T-helper 2 cell treated with Interferon-gamma antibody and Interleukin-4, amounts not matched to agents 100 ng/mL and 5 ng/mL, for 36 hours (primary cell): ENCODE measurements at regions not wholly inside any gene's neighbourhood (a gene's known extent, or its start where the extent isn't known, plus 50 kb on each side); places are given as distances from the start of the nearest gene placed in this dataset.
"Not testable (repeated sequence)": the region's sequence is repeated elsewhere in the genome, so short reads cannot be mapped to it uniquely, and the experiment has no call there.

ENCODE experiments used
- intact Hi-C: fragments of 100-400 bp; cut with micrococcal nuclease; formaldehyde crosslinking; loops from one replicate; pipeline ENCODE4 v1.15.1; 2023

DNA sequence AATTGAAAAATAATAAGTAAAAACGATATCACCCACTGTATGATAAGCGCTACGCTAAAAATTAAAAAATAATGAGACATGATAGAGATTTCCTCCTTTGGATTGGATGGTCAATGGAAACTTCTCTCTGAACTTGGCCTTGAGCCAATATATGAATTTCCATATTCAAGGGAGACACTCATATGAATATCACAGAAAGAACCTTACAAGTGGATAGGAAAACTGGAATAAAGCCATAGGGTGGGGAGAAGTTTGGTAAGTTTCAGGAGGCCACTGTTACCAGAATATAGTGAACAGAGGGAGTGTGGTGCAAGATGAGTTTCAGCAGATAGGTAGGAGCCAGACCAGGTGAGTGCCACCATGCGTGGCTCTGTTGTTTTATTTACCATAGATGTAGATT lies 147.2 kb downstream of the SEM1 start:
- intact Hi-C loops: no loop called here

DNA sequence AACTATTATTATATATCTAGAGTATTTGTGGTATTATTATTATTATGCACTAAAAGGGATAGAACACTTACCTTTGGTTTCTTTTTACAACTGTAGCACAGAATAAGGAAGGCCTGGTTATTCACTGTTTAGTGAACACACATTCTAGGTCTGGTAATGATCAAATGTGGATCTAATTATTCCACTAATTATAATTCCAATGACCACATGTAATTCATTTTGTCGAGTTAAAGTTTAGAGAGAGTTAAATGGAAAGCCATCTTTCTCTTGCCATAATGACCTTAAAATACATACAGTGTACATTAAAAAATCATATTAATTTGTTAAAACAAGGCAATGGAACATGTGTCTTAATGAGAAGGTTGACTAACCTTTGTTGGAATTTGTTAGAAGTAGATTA lies 147.8 kb downstream of the SEM1 start:
- intact Hi-C loops: no loop called here

DNA sequence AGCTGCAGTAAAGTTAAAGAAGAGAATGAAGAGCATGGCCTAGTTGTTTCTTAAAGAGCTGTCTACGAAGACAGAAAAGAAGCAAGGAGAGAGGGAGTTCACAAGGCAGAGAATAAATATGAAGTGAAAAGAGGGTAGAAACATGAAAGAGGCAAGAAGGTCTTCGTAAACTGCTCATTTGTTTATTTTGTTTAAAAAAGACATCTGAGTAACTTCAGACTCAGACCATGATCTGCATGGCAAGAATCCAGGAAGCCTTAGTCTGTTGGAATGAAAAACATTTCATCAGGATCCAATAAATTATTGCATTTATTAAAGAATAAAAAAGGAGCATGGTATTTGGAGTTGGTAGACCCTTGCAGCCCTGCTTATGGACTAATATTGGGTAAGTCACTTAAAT lies 151.1 kb downstream of the SEM1 start:
- intact Hi-C loops: no loop called here

DNA sequence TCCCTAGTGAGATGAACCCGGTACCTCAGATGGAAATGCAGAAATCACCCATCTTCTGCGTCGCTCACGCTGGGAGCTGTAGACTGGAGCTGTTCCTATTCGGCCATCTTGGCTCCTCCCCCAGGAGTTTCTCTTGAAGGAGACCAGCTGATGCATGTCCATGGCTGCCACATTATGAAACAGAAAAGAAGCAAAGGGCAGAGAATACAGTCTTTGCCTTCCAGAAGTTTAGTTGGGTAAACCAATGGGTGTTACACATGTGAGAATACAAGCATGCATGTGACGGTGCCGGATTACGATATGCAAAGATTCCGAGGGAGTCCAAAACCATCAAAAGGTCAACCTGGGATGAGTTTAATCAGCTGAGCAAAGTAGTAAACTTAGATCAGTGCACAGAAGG lies 151.6 kb downstream of the SEM1 start:
- intact Hi-C loops: no loop called here

DNA sequence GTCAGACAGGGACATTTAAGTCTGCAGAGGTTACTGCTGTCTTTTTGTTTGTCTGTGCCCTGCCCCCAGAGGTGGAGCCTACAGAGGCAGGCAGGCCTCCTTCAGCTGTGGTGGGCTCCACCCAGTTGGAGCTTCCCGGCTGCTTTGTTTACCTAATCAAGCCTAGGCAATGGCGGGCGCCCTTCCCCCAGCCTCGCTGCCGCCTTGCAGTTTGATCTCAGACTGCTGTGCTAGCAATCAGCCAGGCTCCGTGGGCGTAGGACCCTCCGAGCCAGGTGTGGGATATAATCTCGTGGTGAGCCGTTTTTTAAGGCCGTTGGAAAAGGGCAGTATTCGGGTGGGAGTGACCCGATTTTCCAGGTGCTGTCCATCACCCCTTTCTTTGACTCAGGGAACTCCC lies 152.0 kb downstream of the SEM1 start:
- intact Hi-C loops: not testable (repeated sequence)

DNA sequence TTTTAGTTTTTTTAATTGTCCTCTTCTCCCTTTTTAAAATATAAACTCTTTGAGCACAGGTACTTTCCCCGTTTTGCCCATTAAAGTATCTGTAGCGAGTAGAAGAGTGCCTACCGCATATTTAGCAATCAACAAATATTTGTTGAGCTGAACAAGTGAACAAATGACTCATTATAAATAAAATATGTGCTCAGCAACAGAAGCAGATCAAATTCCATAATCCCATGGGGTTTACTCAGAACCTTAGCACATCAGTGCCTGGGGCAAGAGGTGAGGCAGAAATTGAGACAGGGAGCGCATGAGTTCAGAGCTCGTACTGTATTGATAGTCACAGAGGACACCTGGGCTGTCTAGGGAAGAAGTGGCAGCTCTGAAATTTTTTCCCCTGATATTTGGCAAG lies 161.0 kb downstream of the SEM1 start:
- intact Hi-C loops: no loop called here

DNA sequence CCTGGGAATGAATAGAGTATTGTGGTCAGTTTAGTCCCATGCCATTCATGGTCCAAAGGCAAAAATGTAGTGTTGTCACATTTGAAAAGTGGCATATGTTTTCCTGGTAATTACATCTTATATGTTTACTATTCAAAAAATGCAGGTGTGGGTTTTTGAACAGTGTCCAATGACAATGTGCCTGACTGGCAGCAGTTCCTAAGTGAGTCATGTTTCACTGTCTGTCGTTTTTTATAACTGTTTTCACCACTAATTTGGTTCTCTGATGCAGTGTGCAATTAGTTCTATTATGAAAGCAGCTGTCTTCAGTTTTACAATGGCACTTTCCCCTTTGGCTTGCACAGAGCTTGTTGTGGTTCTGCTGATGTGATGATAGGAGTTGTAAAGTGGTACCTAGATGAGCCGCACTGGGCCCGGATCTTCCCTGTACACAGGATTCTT lies 162.3 kb downstream of the SEM1 start:
- intact Hi-C loops: no loop called here

DNA sequence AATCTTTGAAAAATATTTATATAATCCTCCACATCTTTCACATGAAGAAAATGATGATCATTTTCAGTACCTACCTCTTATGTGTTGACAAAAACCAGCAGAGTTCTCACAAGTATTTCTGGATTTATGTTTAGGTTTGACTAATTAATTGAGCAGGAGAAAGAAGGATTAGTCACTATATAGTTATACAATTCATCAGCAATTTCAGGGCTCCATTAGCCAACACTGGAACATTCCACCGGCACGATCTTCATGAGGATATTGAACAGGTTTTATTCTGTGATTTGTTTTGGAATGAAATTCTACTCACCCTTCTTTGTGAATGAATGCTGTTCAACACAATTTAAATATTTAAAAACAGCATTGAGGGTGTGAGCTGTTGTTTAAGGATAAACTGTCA lies 163.2 kb downstream of the SEM1 start:
- intact Hi-C loops: no loop called here

DNA sequence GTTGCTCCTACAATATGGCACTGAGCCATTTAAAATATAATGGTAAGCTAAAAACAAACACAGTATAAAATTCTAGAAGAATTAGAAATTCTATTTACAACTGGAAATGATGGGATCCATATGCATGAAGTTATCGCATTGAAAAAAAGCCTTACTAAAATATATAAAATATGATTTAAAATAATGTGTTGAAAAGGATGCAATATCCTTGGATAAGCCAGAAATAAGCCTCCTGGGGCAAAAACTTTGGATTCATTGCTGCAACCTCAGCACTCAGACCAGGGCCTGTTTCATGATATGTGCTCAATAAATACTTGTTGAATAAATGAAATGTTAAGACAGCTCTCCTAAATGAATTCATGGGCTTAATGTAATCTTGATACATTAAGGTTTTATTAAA lies 170.2 kb downstream of the SEM1 start:
- intact Hi-C loops: no loop called here

DNA sequence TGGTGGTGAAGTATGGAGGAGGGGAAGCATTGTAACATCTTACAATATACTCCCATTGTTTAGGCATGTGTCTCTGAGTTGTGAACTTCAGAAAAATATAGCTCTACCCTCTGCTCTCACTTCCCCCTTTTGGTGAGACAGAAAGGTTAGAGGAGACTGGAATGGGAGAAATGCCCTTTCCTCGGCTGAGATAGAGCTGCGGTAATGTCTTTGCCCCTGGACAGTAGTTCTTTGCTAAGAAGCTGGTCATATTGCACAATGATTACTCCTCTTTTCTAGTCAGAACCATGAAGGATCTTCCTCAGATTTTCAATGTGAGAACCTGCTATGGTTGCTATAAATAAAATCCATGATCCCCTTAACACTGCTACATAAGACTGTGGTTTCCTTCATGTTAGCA lies 171.0 kb downstream of the SEM1 start:
- intact Hi-C loops: no loop called here

DNA sequence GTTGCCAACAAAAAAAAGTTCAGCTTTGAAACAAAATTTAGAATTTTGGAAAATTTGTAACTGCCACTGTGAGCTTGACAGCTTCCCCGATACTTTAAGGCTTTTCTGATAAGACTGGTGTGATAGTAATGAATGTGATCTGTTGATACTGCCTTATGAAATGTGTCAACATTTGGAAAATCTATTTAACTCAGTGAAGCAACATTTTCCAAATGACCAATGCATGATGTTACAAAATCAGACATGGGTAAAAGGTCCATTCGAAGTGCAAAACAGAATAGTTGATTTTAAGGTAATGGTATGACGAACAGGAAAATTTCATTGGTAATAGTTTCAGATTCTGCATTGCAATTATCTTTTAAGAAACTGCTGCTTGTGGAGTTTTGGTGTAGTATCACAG lies 175.4 kb downstream of the SEM1 start:
- intact Hi-C loops: no loop called here

DNA sequence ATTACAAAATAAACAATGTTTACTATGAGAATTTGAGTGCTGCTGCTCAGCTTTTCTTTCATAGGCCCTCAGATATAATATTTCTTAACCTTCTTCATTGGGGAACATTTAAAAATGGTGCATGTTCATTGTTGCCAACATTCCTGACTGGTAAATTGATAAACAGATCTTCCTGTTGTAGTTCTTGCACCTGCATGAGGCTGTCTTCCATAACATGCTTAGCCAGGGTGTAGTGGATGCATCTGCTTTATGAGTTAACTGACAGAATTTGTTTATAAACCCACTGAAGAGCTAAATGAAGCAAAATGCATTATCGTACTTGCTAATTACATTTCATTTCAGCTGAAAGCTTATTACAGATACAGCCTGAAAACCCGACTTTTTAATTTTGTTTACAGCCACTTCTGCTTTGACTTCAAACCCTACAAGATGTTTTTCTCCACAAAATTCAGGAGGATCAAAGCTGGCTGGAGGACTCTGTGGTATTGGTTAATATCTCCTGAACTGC lies 177.2 kb downstream of the SEM1 start:
- intact Hi-C loops: no loop called here

DNA sequence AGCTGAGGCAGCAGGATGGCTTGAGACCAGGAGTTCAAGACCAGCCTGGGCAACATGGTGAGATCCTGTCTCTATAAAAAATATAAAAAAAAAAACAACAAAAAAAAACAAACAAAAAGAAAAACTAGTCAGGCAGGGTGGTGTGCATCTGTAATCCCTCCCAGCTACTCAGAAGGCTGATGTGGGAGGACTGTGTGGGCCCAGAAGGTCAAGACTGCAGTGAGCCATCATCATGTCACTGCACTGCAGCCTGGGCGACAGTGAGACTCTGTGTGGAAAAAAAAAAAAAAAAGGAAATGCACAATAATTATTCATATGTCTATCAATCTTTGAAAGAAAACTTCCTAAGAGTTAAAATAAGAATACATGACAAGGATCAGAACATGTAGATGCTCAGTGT lies 178.3 kb downstream of the SEM1 start:
- intact Hi-C loops: no loop called here

DNA sequence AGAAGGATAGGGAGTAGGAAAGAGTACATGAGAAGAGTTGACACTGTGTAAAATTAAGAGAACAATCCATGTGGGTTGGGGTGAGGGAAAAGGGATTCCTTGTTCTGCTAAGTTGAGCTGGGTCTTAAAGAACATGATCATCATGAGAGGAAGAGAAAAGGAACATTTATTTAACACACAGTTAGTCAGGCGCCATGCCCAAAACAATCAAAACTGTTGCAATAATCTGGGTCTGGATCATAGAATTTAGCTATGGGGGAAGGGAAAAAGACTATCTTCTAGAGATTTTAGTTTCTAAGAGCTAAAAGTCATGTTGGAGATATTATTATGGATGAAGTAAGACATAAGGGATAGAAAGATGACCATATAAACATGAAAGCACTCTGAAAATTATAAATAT lies 178.9 kb downstream of the SEM1 start:
- intact Hi-C loops: no loop called here

DNA sequence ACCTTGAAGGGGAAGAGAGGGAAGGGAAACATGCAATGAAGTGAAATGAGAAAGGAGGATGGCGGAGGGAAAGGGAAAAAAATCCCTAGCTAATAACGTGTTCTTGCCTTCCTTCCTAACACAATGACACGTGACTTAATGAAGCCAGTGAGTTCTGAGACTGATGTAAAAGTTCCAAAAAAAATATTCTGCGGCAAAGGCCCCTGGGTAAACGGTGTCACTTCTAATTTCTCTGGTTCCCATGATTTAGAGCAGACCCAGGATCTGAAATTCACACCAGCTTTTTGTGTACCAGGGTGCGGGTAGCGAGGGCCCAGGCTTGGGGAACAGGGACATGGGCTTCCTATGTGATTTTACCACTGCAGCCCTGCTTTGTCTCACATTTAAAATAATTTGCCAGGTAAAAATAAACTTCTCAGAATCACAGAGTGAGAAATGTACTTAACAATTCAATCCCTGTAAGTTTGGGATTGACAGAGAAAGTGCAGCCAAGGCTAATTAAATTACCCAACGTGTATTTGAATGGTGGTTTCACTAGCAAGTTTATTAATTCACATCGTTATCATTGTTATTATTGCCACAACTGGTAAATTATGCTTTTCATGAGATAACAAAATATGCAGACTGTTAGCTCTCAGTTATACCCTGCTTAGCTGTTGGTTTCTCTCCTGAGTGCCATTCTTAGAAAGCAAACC lies 182.4 kb downstream of the SEM1 start:
- intact Hi-C loops: no loop called here

DNA sequence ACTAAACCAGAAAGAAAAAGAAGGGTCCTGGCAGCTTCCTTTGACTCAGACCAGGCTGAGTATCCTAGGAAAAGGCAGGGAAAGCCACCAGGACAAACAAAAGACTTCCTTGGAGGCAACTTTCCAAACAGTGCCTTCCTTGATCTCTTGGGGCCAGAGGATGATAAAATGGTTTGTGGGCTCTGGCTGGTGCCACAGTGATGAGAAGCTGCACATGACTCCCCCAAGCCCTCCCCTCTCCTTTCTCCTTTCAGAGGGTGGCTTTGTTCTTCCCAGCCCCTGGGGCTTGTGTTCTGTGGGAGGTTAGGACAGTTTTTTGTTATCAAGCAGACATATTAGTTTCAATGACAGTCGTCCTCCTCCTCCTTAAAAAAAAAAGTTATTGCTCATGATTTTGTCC lies 183.2 kb downstream of the SEM1 start:
- intact Hi-C loops: no loop called here

DNA sequence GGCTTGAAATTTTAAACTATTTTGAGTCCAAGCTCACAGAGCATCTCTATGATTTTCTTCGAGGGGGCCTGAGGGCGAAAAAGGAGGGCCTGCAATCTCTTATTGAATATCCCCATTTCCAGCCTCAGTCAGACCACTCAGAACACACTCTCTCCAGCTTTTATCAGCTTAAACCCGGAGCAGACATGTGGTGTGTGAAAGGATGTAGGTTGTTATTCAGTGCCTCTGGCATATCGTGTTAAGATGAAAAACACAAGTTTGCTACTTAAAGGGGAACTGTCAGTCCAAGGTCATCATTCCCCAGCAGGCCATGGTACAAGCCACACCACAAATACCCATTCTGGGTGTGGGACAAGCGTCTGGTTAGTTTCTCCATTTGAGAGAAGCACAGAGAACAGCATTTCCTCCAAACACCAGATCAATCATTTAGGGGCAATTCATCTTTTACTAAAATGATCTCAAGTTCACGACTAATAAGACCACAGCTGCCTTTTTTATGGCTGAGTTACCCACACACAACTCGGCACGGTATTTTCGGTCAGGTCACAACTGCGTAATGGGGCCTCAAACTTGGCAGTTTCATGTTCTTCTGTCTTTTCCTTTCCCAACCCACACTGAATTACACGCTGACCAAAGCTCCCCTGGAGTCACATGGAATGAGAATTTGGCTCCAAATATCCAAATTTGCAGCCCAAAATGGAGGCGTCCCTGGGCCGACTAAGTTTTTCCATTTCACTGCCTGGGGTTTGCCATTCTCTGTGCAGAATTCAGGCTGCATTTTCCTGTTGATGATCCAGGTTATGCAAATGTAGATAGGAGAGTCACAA lies 188.4 kb downstream of the SEM1 start:
- intact Hi-C loops: no loop called here

DNA sequence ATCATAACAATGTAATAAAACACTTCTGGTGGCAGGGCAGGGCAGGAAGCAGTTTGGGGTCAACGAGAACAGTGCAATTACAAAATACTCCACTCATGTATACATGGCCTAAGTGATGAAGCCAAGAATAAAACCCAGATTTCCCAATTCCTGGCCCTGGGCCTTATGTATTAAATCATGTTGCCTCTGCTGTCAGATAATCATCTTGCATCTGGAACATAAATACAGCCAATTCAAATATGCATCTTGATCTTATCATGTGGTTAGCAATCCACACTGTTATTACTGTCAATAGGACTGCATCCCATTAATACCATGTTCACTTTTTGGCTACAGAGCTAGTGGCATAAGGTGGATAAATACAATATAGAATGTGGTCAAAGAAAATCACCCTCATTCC lies 186.5 kb upstream of the SLC25A13 start:
- intact Hi-C loops: no loop called here

DNA sequence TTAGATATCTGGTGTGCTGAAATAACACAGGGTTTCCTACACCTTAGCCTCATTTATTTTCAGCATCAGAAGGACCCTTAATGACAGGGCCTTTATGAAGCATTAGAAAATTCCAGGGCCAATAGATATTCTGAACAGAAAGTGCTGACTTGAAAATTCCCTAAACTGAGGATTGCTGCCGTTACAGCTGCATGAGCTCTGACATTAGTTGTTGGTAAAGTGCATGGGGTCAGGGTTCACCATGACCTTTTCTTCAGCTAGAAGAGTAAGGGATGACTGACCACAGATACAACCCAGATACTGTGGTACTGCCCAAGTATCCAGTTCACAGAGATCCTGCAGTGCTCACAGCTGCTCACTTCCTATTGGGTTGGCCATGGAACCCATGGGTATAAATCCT lies 181.7 kb upstream of the SLC25A13 start:
- intact Hi-C loops: no loop called here

DNA sequence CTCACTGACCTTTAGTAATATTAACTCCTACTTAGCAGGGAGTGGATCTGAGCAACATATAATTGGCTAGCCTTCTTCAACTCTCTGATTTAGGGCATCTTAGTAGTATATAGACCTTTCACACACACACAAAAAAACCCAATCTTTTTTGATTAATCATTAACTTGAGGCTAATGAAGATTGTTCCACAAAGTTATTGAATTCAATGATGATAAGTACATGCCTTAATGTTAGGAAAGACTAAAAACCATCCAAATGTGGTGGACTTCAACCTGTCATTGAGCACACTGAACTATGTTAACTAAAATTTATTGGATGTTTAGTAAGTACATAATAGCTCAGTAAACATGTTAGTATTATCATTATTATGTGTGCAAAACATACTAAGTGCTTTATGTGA lies 179.4 kb upstream of the SLC25A13 start:
- intact Hi-C loops: no loop called here

DNA sequence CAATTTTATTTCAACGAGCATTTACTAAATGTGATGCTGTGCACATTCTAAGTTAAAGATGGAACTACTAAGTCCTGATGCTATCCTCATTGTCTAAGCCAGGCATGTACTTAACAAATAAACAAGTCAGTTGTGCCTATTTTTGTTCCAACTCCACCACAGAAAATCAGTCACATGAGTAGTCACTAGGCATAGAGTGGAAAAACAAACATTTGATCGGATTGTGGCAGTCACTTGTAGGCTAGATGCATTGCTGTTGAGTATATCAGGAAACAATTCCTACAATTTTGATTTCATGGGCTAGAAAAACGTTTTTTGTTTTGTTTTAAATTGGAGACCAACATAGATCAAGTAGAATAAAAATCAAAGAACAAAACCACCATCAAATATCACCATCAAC lies 177.6 kb upstream of the SLC25A13 start:
- intact Hi-C loops: loop anchor here (5.0 kb wide), 2 partner anchors 82 to 338 kb away; no protein-coding TSS in a partner anchor

DNA sequence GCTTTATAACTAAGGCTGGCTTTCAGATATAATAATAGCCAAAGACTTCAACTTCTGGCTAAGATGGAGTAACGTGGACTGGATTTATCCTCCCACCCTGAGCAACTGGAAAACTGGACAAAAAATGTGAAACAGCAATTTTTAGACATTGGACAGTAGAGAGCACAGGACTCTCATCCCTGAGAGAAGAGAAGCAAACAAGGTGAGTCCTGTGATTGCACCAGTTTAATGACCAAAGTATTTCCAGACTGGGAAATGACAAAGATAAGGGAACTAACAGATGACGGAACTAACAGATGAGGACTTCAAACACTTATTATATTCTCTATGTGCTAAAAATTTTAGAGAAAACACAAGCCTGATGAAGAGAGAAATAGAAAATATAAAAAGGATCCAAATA lies 175.7 kb upstream of the SLC25A13 start:
- intact Hi-C loops: loop anchor here (5.0 kb wide), 2 partner anchors 80 to 340 kb away; no protein-coding TSS in a partner anchor
